H1 (cell line): ENCODE measurements at regions not wholly inside any gene's neighbourhood (a gene's known extent, or its start where the extent isn't known, plus 50 kb on each side); places are given as distances from the start of the nearest gene placed in this dataset.

ENCODE experiments used
- CTCF ChIA-PET: fragments of 300-600 bp; sonication (Branson Sonifier 250); formaldehyde crosslinking; loops from one replicate; lab custom pipeline; 2021; ENCODE audit not compliant: partially characterized antibody; lab: Charles Lee
- POLR2A ChIA-PET: fragments of 300-600 bp; sonication (Branson Sonifier 250); formaldehyde crosslinking; loops from one replicate; lab custom pipeline; 2021; ENCODE audit warnings: inconsistent platforms; ENCODE audit not compliant: partially characterized antibody; lab: Charles Lee
- DNase-seq, 2 experiments: peaks; one replicate each; pipeline versions ENCODE4 v3.0.0 to v3.0.0-alpha.2; 2010 to 2022; ENCODE audit warnings: low spot score in 2 of 2, low read depth in 1 of 2, mixed read lengths in 1 of 2
- FAIRE-seq: peaks from 2 replicates; lab custom pipeline; 2011; peaks lifted over from hg19 to GRCh38; lab: Jason Lieb, UNC
- H2AFZ ChIP-seq: 2 replicates; pipeline ENCODE4 v1.8.1; 2012; ENCODE audit warnings: low read length, inconsistent platforms
- H2AK5ac ChIP-seq: 2 replicates; pipeline ENCODE4 v1.6.1; 2013; ENCODE audit warnings: low read depth, low read length
- H2BK120ac ChIP-seq: replicated peaks from 2 replicates; pipeline ENCODE3; 2013; ENCODE audit warnings: low read depth, low read length, inconsistent platforms
- H2BK12ac ChIP-seq: 2 replicates; pipeline ENCODE4 v1.6.1; 2013; ENCODE audit warnings: low read depth, low read length
- H2BK15ac ChIP-seq: 2 replicates; pipeline ENCODE4 v1.6.1; 2013; ENCODE audit warnings: low read length
- H2BK20ac ChIP-seq: 2 replicates; pipeline ENCODE4 v1.6.1; 2013; ENCODE audit warnings: low read length
- H2BK5ac ChIP-seq: 2 replicates; pipeline ENCODE4 v1.6.1; 2013; ENCODE audit warnings: low read depth, low read length
- H3K14ac ChIP-seq: 2 replicates; pipeline ENCODE4 v1.6.1; 2013; ENCODE audit warnings: inconsistent platforms; ENCODE audit not compliant: insufficient read length
- H3K18ac ChIP-seq: 2 replicates; pipeline ENCODE4 v1.6.1; 2013; ENCODE audit warnings: low read length; ENCODE audit errors: extremely low read depth
- H3K23ac ChIP-seq: 2 replicates; pipeline ENCODE4 v1.6.1; 2013; ENCODE audit warnings: inconsistent platforms; ENCODE audit not compliant: insufficient read length
- H3K23me2 ChIP-seq: 2 replicates; pipeline ENCODE4 v1.6.1; 2013; ENCODE audit warnings: low read depth, low read length
- H3K27ac ChIP-seq: 2 replicates; pipeline ENCODE4 v1.6.1; 2011; ENCODE audit warnings: low read depth, low read length, inconsistent platforms
- H3K27me3 ChIP-seq, 4 experiments: replicated peaks in 1 of 4; 1 replicate in 1 of 4; 2 replicates in 3 of 4; pipeline versions ENCODE4 v1.6.1 to v1.8.1; 2011 to 2013; ENCODE audit warnings: low read length in 3 of 4, mild to moderate bottlenecking in 3 of 4, inconsistent platforms in 2 of 4, mixed read lengths in 2 of 4, moderate library complexity in 1 of 4; ENCODE audit not compliant: control insufficient read depth in 3 of 4, insufficient read depth in 3 of 4; ENCODE audit errors: extremely low read depth in 1 of 4
- H3K36me3 ChIP-seq, 4 experiments: 2 replicates each; pipeline versions ENCODE4 v1.6.1 to v1.8.1; 2011 to 2013; ENCODE audit warnings: mild to moderate bottlenecking in 4 of 4, low read length in 3 of 4, moderate library complexity in 2 of 4, control low read depth in 1 of 4, inconsistent platforms in 1 of 4; ENCODE audit not compliant: insufficient read depth in 4 of 4, control insufficient read depth in 2 of 4
- H3K4ac ChIP-seq: replicated peaks from 2 replicates; pipeline ENCODE3; 2013; ENCODE audit warnings: low read length, low read depth, mixed read lengths, inconsistent platforms; ENCODE audit not compliant: insufficient read length
- H3K4me1 ChIP-seq, 4 experiments: replicated peaks in 1 of 4; 1 replicate in 1 of 4; 2 replicates in 3 of 4; pipeline versions ENCODE4 v1.6.1 to v1.8.1; 2011 to 2013; ENCODE audit warnings: low read length in 3 of 4, inconsistent platforms in 2 of 4, mixed read lengths in 1 of 4; ENCODE audit not compliant: insufficient read depth in 4 of 4, control insufficient read depth in 3 of 4
- H3K4me2 ChIP-seq, 2 experiments: 2 replicates each; pipeline versions ENCODE4 v1.6.1 to v1.8.1; 2011 to 2013; ENCODE audit warnings: low read depth in 2 of 2, low read length in 2 of 2, control low read depth in 1 of 2, inconsistent platforms in 1 of 2, mild to moderate bottlenecking in 1 of 2; ENCODE audit not compliant: insufficient read depth in 1 of 2
- H3K4me3 ChIP-seq, 4 experiments: fragments of 200-600, 300-600 bp in 1 of 4; sonication (generic), shearing (Covaris generic), sonication (Bioruptor Twin) in 1 of 4; 2 replicates each; pipeline versions ENCODE4 v1.5.1 to v1.8.1; 2011 to 2016; ENCODE audit warnings: low read length in 4 of 4, low read depth in 3 of 4, control low read depth in 2 of 4, inconsistent platforms in 2 of 4, mild to moderate bottlenecking in 2 of 4, mixed read lengths in 1 of 4, moderate library complexity in 1 of 4; ENCODE audit not compliant: insufficient read depth in 2 of 4; ENCODE audit errors: extremely low read depth in 1 of 4
- H3K56ac ChIP-seq: replicated peaks from 2 replicates; pipeline ENCODE3; 2013; ENCODE audit warnings: low read depth, mild to moderate bottlenecking, mixed read lengths, low read length, inconsistent platforms; ENCODE audit not compliant: insufficient read length
- H3K79me1 ChIP-seq: 2 replicates; pipeline ENCODE4 v1.6.1; 2013; ENCODE audit warnings: low read depth, low read length, control low read depth
- H3K79me2 ChIP-seq, 2 experiments: 2 replicates each; pipeline versions ENCODE4 v1.6.1 to v1.8.1; 2012 to 2013; ENCODE audit warnings: low read length in 2 of 2, mild to moderate bottlenecking in 2 of 2, inconsistent platforms in 1 of 2; ENCODE audit not compliant: insufficient read depth in 2 of 2, control insufficient read depth in 1 of 2
- H3K9ac ChIP-seq, 4 experiments: replicated peaks in 1 of 4; 1 replicate in 1 of 4; 2 replicates in 3 of 4; pipeline versions ENCODE4 v1.6.1 to v1.8.1; 2011 to 2013; ENCODE audit warnings: low read depth in 3 of 4, low read length in 3 of 4, control low read depth in 2 of 4, mild to moderate bottlenecking in 2 of 4, moderate library complexity in 2 of 4, inconsistent platforms in 1 of 4; ENCODE audit errors: extremely low read depth in 1 of 4
- H3K9me3 ChIP-seq, 2 experiments: 2 replicates each; pipeline versions ENCODE4 v1.6.1 to v1.8.1; 2012 to 2013; ENCODE audit warnings: mild to moderate bottlenecking in 2 of 2, moderate library complexity in 2 of 2, control low read depth in 1 of 2, inconsistent platforms in 1 of 2, low read depth in 1 of 2, low read length in 1 of 2, mixed read lengths in 1 of 2; ENCODE audit not compliant: insufficient read depth in 2 of 2
- H4K20me1 ChIP-seq, 2 experiments: replicated peaks in 1 of 2; 2 replicates each; pipeline versions ENCODE3 to v1.8.1; 2011 to 2013; ENCODE audit warnings: inconsistent platforms in 2 of 2, low read length in 2 of 2, mild to moderate bottlenecking in 1 of 2; ENCODE audit not compliant: insufficient read depth in 2 of 2, control insufficient read depth in 1 of 2
- H4K5ac ChIP-seq: 2 replicates; pipeline ENCODE4 v1.6.1; 2013; ENCODE audit warnings: low read length, low read depth, mixed read lengths, inconsistent platforms; ENCODE audit not compliant: insufficient read length
- H4K8ac ChIP-seq: 2 replicates; pipeline ENCODE4 v1.8.0; 2013; ENCODE audit warnings: mild to moderate bottlenecking, moderate library complexity, low read length, inconsistent platforms; ENCODE audit not compliant: insufficient read depth; ENCODE audit errors: extremely low read depth
- H4K91ac ChIP-seq: replicated peaks from 2 replicates; pipeline ENCODE3; 2013; ENCODE audit warnings: low read length, mixed read lengths, inconsistent platforms; ENCODE audit not compliant: insufficient read length
- BCL11A ChIP-seq, 2 experiments: IDR thresholded peaks; one replicate each; pipeline ENCODE4 v1.6.1; 2011; ENCODE audit warnings: low read depth in 2 of 2, low read length in 2 of 2, mild to moderate bottlenecking in 2 of 2
- CBX8 ChIP-seq: fragments of 300-800, 300-1000 bp; sonication (generic); IDR thresholded peaks from 2 replicates; pipeline ENCODE4 v1.7.1; 2016; ENCODE audit warnings: low read depth, low read length, borderline replicate concordance
- HDAC6 ChIP-seq: IDR thresholded peaks from one replicate; pipeline ENCODE4 v1.7.1; 2012; ENCODE audit warnings: low read depth, mild to moderate bottlenecking, inconsistent platforms, low read length, moderate library complexity
- JUND ChIP-seq: IDR thresholded peaks from 2 replicates; pipeline ENCODE4 v1.6.1; 2011; ENCODE audit warnings: mild to moderate bottlenecking, improper control_type of control experiment, low read length
- NRF1 ChIP-seq: IDR thresholded peaks from 2 replicates; pipeline ENCODE4 v1.6.1; 2011; ENCODE audit warnings: mild to moderate bottlenecking, low read depth, low read length, improper control_type of control experiment
- PHF8 ChIP-seq: fragments of 200-600 bp; sonication (generic); conservative IDR thresholded peaks from 2 replicates; pipeline ENCODE4 v1.7.1; 2012; ENCODE audit warnings: low read depth, mild to moderate bottlenecking, inconsistent platforms, low read length, moderate library complexity
- SIN3A ChIP-seq, 2 experiments: IDR thresholded peaks in 1 of 2; conservative IDR thresholded peaks in 1 of 2; 2 replicates each; pipeline ENCODE4 v1.6.1; 2011 to 2012; ENCODE audit warnings: low read length in 2 of 2, improper control_type of control experiment in 1 of 2, low read depth in 1 of 2, mild to moderate bottlenecking in 1 of 2
- SP2 ChIP-seq: IDR thresholded peaks from 2 replicates; pipeline ENCODE4 v1.6.1; 2012; ENCODE audit warnings: mild to moderate bottlenecking, low read length, inconsistent platforms
- SUZ12 ChIP-seq: fragments of 200-600 bp; sonication (generic); IDR thresholded peaks from 2 replicates; pipeline ENCODE4 v1.6.1; 2012; ENCODE audit warnings: mild to moderate bottlenecking, inconsistent platforms, low read length, moderate library complexity, mixed read lengths
- WGBS, 2 experiments: shearing (Covaris generic) in 1 of 2; methylation state at CpG; one replicate each; pipeline versions ENCODE4 v1.1.6 to v1.1.7; 2013 to 2015; ENCODE audit warnings: low lambda C conversion rate in 2 of 2, mixed read lengths in 2 of 2, inconsistent platforms in 1 of 2, low coverage in 1 of 2, missing lambda C conversion rate in 1 of 2; ENCODE audit not compliant: insufficient replicate concordance in 2 of 2, insufficient coverage in 1 of 2, insufficient read length in 1 of 2; ENCODE audit errors: extremely low coverage in 1 of 2, missing lambda C conversion rate in 1 of 2; 5-methylcytosine and 5-hydroxymethylcytosine counted together

- FAIRE-seq (no peak), DNase-seq (no peak)
- Histone ChIP-seq H3K9me3 (no peaks in the 10 kb centered on the region), H4K5ac (no peak overlapping the region), H3K27ac (no peak overlapping the region), H4K91ac (no peak overlapping the region), H3K79me1 (no peaks in the 10 kb centered on the region), H3K23me2 (no peaks in the 10 kb centered on the region), H4K8ac (no peak overlapping the region), H3K56ac (no peak overlapping the region), H2BK15ac (no peak overlapping the region), H2BK20ac (no peak overlapping the region), H3K4ac (no peak overlapping the region), H3K27me3 (no peaks in the 10 kb centered on the region), H4K20me1 (no peaks in the 10 kb centered on the region), H3K18ac (no peak overlapping the region), H2BK5ac (no peak overlapping the region), H3K4me2 (no peak overlapping the region), H2AK5ac (no peak overlapping the region), H3K14ac (no peak overlapping the region), H2BK12ac (no peak overlapping the region), H3K36me3 (no peaks in the 10 kb centered on the region), H3K9ac (no peak overlapping the region), H3K4me1 (no peaks in the 10 kb centered on the region), H3K23ac (no peak overlapping the region), H2BK120ac (no peak overlapping the region), H2AFZ (no peak overlapping the region), H3K79me2 (no peaks in the 10 kb centered on the region), H3K4me3 (no peak overlapping the region)
- WGBS, 2 experiments, result 82% methylated on average over 5 of the region's 5 CpGs; no CpG with 5 or more reads in 1 of the 2 experiments
- TF ChIP-seq SP2 (no peak), SUZ12 (no peak), SIN3A (conservative IDR thresholded peaks at IDR 0.05 in 1 of 2, IDR thresholded peaks at IDR 0.05 in 1 of 2; ENCODE audit: low read depth in 1 of 2, low read length in 2 of 2) (no peak), BCL11A (IDR thresholded peaks at IDR 0.05; ENCODE audit: low read depth in 2 of 2, low read length in 2 of 2) (no peak), CBX8 (no peak), NRF1 (no peak), PHF8 (no peak), JUND (no peak), HDAC6 (no peak)
- ChIA-PET POLR2A (no interaction called here), CTCF (no interaction called here)
Measured at GRCh38 chr12:58576916-58577315, 343.4 kb downstream of the LRIG3 start.
